Endothelial cell of umbilical vein (primary cell): ENCODE measurements at regions not wholly inside any gene's neighbourhood (a gene's known extent, or its start where the extent isn't known, plus 50 kb on each side); places are given as distances from the start of the nearest gene placed in this dataset.

Experiments used
- CTCF ChIP-seq, 2 donors: IDR thresholded peaks; 1 replicate in 1 of 2; 2 replicates in 1 of 2; pipeline ENCODE4 v1.5.1; 2011; ENCODE audit warnings: low read length in 2 of 2, mild to moderate bottlenecking in 2 of 2, moderate library complexity in 2 of 2, control low read depth in 1 of 2, inconsistent platforms in 1 of 2, low read depth in 1 of 2; ENCODE audit not compliant: insufficient read depth in 1 of 2; ENCODE audit errors: extremely low read depth in 1 of 2
- EZH2 ChIP-seq: IDR thresholded peaks from 2 replicates; pipeline ENCODE4 v1.6.1; 2012; ENCODE audit warnings: borderline replicate concordance, low read depth, mild to moderate bottlenecking, moderate library complexity, low read length, inconsistent platforms; ENCODE audit not compliant: severe bottlenecking

GRCh38 chr3:109803274-109803673 is 465.9 kb upstream of the DPPA4 start:
- TF ChIP-seq CTCF (IDR thresholded peaks at IDR 0.05; ENCODE audit: extremely low read depth in 1 of 2, insufficient read depth in 1 of 2, low read depth in 1 of 2, low read length in 2 of 2) (no peak), EZH2 (no peak)
